GM18909 (cell line): ENCODE measurements at regions not wholly inside any gene's neighbourhood (a gene's known extent, or its start where the extent isn't known, plus 50 kb on each side); places are given as distances from the start of the nearest gene placed in this dataset.
A peak's percentile ranks its signal among the peaks of the same experiment; 100 is the strongest.

Source experiments
- ATAC-seq: cut with Tn5 transposase; IDR thresholded peaks from one replicate; pipeline ENCODE4 v1.9.1; 2021; ENCODE audit warnings: mild to moderate bottlenecking; ENCODE audit not compliant: unreplicated experiment, poor library complexity

GRCh38 chr6:129967427-129967826 is 51.0 kb upstream of the L3MBTL3 start:
- no peak for ATAC-seq

- no peak for ATAC-seq
Observed at GRCh38 chr6:129966125-129966524, 52.3 kb upstream of the L3MBTL3 start.

GRCh38 chr6:129965096-129965495 is 53.3 kb upstream of the L3MBTL3 start:
- ATAC-seq = no peak

DNA sequence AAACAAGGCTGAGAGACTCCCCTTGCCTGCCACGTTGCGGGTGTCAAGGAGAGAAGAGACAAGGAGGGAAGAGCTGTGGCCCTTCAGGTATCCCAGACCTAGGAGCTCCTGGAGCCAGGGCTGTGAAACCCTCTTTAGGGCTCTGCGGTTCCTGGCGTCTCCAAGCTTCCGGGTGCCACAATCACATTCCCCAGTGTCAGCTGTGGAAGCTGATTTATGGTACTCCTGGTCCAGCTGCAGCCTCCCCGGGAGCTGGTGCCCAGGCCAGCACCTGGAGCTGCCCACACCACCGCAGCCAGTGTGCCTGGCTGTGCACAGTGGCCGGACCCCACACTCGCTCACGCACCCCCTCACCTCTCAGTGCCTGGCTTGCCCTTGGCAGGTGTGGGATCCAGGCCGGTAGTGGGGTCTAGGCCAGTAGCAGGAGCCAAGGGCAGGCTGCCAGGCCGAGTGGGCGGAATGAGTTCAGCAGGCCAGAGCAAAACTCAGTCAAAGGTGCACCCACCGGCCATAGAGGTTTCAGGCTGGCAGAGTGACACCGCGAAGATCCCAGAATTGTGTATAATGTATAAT is 58.9 kb upstream of the L3MBTL3 start:
- ATAC-seq = no peak

GRCh38 chr6:129957941-129958898 is 60.2 kb upstream of the L3MBTL3 start:
- ATAC-seq = no peak

GRCh38 chr6:129955584-129955983 is 62.8 kb upstream of the L3MBTL3 start:
- no peak for ATAC-seq

GRCh38 chr6:129954749-129955431 is 63.5 kb upstream of the L3MBTL3 start:
- ATAC-seq = no peak

- no peak for ATAC-seq
Observed at GRCh38 chr6:129947797-129948196, 70.6 kb upstream of the L3MBTL3 start.

GRCh38 chr6:129946439-129947140 is 71.8 kb upstream of the L3MBTL3 start:
- ATAC-seq = no peak

- no peak for ATAC-seq
Observed at GRCh38 chr6:129943637-129944271, 74.6 kb upstream of the L3MBTL3 start.

DNA sequence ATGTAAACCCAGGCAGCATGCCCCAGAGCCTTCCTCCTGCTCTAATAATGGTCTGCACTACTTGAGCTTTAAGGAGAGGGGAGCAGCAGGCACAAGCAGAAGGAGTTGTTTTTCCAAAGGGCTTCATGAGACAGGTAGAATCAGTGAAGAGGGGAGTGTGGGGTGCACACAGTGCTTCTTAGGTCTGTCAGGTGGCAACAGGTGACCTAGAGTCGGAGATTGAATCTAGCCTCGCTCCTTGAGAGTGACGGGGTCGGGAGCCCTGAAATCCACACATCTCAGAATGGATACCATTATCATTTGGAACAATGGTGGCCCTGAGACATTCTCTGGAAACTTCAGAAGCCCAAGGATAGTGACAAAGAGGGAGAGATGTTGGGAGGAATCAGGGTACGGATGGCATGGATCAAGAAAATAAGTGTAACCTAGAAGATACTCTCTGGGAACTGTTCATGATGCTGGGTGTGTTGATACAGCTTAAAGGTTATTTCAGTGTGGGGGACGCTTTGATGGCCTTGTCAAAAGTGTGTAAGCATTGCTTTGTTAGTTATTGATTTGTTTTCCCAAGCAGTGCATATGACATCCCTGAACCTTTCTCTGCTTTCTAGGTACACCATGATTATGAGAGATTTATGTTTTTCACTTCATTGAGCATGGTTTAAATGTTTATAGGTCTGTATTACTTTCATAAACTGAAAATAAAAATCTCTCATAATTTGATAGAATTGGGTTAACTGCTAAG is 77.8 kb upstream of the L3MBTL3 start:
- no peak for ATAC-seq

GRCh38 chr6:129938249-129939020 is 77.3 kb upstream of the TMEM244 start:
- ATAC-seq = no peak

GRCh38 chr6:129936329-129937165 is 75.4 kb upstream of the TMEM244 start:
- ATAC-seq = peak; percentile 81

- no peak for ATAC-seq
Observed at GRCh38 chr6:129932321-129932720, 71.2 kb upstream of the TMEM244 start.

DNA sequence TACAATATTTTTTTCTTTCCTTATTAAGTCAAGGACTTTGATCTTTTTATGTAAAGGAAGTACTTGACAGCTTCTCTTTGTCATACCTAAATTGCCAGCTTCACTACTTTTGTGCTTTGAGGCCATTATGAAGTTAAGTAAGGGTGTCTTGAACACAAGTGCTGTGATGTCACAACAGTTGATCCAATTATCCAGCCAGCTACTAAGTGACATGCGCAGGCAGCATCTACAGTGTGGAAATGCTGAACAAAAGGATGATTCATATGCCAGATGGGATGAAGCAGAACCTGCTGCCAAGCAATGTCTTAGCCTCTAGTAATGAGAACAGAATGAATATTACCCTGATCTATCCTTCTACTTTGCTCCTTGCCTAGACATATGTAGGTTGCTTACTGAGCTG is 68.3 kb upstream of the TMEM244 start:
- ATAC-seq = no peak

GRCh38 chr6:129923530-129924250 is 62.6 kb upstream of the TMEM244 start:
- no peak for ATAC-seq

DNA sequence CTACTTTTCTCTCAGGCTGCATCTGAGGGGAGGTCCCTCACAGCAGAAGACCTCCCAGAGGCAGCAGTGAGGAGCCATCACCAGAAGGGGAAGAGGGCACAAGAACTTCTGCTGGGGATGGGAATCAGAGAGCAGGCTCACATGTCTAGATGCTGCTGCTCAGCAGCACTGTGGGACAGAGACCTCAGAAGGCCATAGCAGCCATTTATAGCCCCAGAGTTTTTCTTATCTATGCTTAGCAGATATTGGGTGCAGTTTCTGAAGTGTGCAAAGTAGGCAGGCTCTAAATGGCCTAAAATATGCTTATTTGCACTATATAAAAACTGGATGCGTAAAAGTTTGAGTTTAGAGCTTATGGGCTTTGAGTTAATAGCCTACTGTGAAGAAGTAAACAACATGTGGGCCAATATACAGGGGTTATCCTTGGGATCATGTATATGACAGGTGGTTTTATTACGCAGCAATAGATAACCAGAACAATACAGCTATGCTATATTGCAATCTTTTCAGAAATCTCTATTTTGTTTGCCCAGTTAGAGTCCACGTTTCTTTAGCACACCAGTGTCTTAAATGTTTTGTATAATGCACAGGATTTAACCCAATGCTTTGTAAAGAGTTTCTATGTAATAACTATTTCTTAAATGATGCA is 60.2 kb upstream of the TMEM244 start:
- ATAC-seq = no peak
